ENCODE measurements at regions not wholly inside any gene's neighbourhood (a gene's known extent, or its start where the extent isn't known, plus 50 kb on each side); places are given as distances from the start of the nearest gene placed in this dataset.

GRCh38 chr9:115300874-115301273, 182.9 kb upstream of the TNC start:
- no peak for TF ChIP-seq CTCF (IDR thresholded peaks at IDR 0.05; ENCODE audit: low read depth, low read length, missing input control)
- TF ChIP-seq GABPA (IDR thresholded peaks at IDR 0.05 in 1 of 2, conservative IDR thresholded peaks at IDR 0.05 in 1 of 2): no peak
- no peak for TF ChIP-seq YY1 (IDR thresholded peaks at IDR 0.05)
- TF ChIP-seq TAF1 (conservative IDR thresholded peaks at IDR 0.05): no peak
- TF ChIP-seq REST (IDR thresholded peaks at IDR 0.05): no peak
- no peak for TF ChIP-seq EGR1 (IDR thresholded peaks at IDR 0.05; ENCODE audit: low read depth in 2 of 2)
- no peak for TF ChIP-seq RAD21 (IDR thresholded peaks at IDR 0.05)
- no peak for TF ChIP-seq MAX (IDR thresholded peaks at IDR 0.05)
- no peak for TF ChIP-seq SP1 (IDR thresholded peaks at IDR 0.05)
- TF ChIP-seq FOXA1 (IDR thresholded peaks at IDR 0.05): no peak

Data from liver (tissue), 3 donors.